HS-27A (cell line): ENCODE measurements at regions not wholly inside any gene's neighbourhood (a gene's known extent, or its start where the extent isn't known, plus 50 kb on each side); places are given as distances from the start of the nearest gene placed in this dataset.

Source experiments
- DNase-seq: peaks from one replicate; pipeline ENCODE4 v3.0.0-alpha.2; 2012; ENCODE audit warnings: low read depth, missing footprints

- no peak for DNase-seq
Observed at GRCh38 chr16:86382067-86382773, 128.1 kb upstream of the FOXF1 start.

- DNase-seq, result no peak
Observed at GRCh38 chr16:86382774-86383407, 127.4 kb upstream of the FOXF1 start.

- no peak for DNase-seq
Observed at GRCh38 chr16:86383488-86384262, 126.7 kb upstream of the FOXF1 start.

GRCh38 chr16:86384263-86384649 lies 126.1 kb upstream of the FOXF1 start:
- no peak for DNase-seq

- no peak for DNase-seq
Observed at GRCh38 chr16:86384980-86385379, 125.3 kb upstream of the FOXF1 start.

GRCh38 chr16:86387468-86388440 lies 122.6 kb upstream of the FOXF1 start:
- peak; percentile 30 for DNase-seq

GRCh38 chr16:86388976-86389375 lies 121.4 kb upstream of the FOXF1 start:
- no peak for DNase-seq

GRCh38 chr16:86389566-86390328 lies 120.6 kb upstream of the FOXF1 start:
- DNase-seq, result no peak

GRCh38 chr16:86390335-86390734 lies 120.0 kb upstream of the FOXF1 start:
- no peak for DNase-seq

- no peak for DNase-seq
Observed at GRCh38 chr16:86391486-86391885, 118.8 kb upstream of the FOXF1 start.

GRCh38 chr16:86391984-86392383 lies 118.3 kb upstream of the FOXF1 start:
- no peak for DNase-seq

- no peak for DNase-seq
Observed at GRCh38 chr16:86392436-86393152, 117.7 kb upstream of the FOXF1 start.

GRCh38 chr16:86393907-86394626 lies 116.3 kb upstream of the FOXF1 start:
- DNase-seq, result no peak

- DNase-seq, result no peak
Observed at GRCh38 chr16:86395477-86395876, 114.8 kb upstream of the FOXF1 start.

- DNase-seq, result no peak
Observed at GRCh38 chr16:86396422-86396821, 113.9 kb upstream of the FOXF1 start.

GRCh38 chr16:86396901-86397311 lies 113.4 kb upstream of the FOXF1 start:
- DNase-seq, result no peak

- DNase-seq, result no peak
Observed at GRCh38 chr16:86398201-86398600, 112.1 kb upstream of the FOXF1 start.

GRCh38 chr16:86398622-86399021 lies 111.7 kb upstream of the FOXF1 start:
- DNase-seq, result no peak

GRCh38 chr16:86401126-86401525 lies 109.2 kb upstream of the FOXF1 start:
- DNase-seq, result no peak

- DNase-seq, result no peak
Observed at GRCh38 chr16:86403085-86403484, 107.2 kb upstream of the FOXF1 start.
